Endothelial cell of hepatic sinusoid (primary cell): ENCODE measurements at regions not wholly inside any gene's neighbourhood (a gene's known extent, or its start where the extent isn't known, plus 50 kb on each side); places are given as distances from the start of the nearest gene placed in this dataset.

Experiments used
- in situ Hi-C: cut with HindIII; loops from 2 replicates; pipeline ENCODE4 v1.10.0; 2017; ENCODE audit warnings: low sequenced_read_pairs

DNA sequence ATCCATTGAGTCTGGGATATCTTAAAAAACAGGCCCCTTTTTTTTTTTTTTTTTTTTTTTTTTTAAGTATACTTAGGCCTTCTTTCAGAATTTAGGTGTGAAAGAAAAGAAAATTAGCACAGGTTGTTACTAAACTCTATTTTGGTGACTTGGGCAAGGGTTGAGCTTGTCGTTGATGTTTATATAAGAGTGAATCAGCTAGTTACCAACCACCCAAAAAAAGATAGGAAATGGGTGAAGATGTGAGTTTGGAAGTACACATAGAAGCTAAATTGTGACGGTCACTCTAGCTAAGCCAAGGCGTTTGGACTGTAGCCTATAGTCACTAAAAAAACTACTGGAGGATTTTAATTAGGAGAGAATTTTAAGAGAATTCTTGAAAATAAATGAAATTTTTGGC lies 1247.2 kb downstream of the AACS start:
- in situ Hi-C loops, result no loop called here

DNA sequence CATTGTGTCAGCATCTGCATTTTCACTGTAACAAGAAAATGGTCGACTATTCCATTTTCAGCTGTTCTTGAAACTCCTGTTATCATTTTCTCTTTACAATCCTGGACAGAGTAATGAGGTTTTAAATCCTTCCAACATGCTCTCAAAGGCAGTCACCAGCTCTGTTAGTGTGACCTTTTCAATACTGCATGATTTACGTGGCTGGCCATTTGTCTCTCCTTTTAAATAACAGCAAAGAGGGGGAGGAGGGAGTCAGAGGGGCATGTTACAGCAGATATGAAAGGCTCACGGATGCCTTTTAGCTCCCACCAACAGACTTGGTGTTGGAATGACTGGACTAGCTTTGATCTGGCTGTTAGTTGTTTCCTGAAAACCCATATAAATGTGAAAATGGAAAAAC lies 1251.2 kb downstream of the AACS start:
- in situ Hi-C loops, result no loop called here

- in situ Hi-C loops, result no loop called here
Measured at GRCh38 chr12:126337556-126338441, 1272.6 kb downstream of the AACS start.

GRCh38 chr12:126342866-126343265 lies 1277.6 kb downstream of the AACS start:
- in situ Hi-C loops, result no loop called here

GRCh38 chr12:126343321-126343720 lies 1278.1 kb downstream of the AACS start:
- in situ Hi-C loops, result no loop called here

DNA sequence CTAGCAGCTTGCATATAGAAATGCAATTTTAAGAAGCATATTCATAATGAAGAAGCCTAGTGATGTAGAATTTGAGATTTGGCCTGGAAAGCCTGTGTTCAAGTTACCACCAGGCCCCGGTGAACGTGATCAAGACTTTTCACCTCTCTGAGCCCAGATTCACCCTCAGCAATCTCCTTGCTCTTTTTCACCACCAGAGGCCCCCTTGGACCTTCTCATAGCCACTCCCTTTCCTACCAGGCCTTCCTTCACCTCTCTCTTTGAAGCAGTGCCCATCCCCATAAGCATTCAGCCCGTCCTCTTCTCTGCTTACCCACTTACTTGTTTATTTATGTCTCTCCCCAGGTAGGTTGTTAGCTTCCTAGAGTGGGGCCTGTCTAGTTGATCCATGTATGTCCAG lies 1280.9 kb downstream of the AACS start:
- in situ Hi-C loops, result no loop called here

GRCh38 chr12:126347421-126347820 lies 1282.2 kb downstream of the AACS start:
- in situ Hi-C loops, result no loop called here

- in situ Hi-C loops, result no loop called here
Measured at GRCh38 chr12:126349383-126349782, 1284.1 kb downstream of the AACS start.

GRCh38 chr12:126353604-126354003 lies 1288.4 kb downstream of the AACS start:
- in situ Hi-C loops, result no loop called here

DNA sequence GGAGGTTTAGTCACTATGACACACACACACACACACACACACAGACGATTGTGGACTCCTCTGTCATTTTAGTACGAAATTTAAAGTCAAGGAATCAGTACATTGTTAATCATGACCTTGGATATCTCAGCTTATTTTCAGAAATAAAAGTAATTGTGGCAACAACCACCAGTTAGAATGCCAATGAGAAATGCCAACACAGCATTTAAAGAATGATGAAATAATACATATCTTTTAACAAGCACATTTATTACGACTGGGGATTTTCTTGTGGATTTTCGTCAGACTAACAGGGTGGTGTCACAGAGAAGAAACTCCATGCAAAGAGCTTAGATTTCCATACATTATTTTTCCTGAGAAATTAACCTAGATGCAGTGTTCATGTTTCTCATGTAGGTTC lies 1289.4 kb downstream of the AACS start:
- in situ Hi-C loops, result no loop called here

GRCh38 chr12:126355346-126355745 lies 1290.1 kb downstream of the AACS start:
- in situ Hi-C loops, result no loop called here

GRCh38 chr12:126358806-126359205 lies 1293.6 kb downstream of the AACS start:
- in situ Hi-C loops, result no loop called here

DNA sequence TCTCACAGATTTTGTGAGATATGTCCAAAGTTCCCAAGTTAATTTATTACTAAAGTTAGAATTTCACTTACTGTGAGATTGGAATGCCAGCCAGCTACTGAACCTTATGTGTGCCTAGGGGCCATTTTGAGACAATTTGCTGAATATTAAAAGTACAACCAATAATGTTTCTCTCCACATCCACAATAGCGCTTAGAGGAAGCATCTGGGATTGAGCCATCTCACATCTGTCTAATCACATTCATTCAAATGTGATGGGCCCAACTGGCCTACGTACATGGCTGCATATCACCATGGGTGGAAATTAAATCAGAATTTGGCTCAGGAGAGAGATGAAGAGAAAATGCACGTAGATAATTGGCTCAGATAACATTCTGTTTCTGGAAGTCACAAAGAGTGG lies 1294.0 kb downstream of the AACS start:
- in situ Hi-C loops, result no loop called here

DNA sequence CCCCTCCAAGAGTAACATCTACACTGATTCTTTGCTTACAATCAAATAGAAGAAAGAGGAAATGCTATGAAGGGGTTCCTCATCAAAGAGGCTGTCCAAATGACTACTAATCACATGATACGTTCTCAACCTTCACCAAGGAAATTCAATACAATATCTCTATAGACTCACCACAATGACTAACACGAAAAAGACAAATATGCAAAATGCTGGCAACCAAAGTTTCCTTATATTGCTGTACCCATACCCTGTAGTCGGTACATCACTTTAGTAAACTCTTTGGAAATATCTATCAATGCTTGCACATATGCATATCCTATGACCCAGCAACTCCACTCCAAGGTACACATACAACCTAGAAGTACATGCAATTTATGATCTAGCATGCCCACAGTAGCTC lies 1296.6 kb downstream of the AACS start:
- in situ Hi-C loops, result no loop called here

GRCh38 chr12:126362493-126362892 lies 1297.3 kb downstream of the AACS start:
- in situ Hi-C loops, result no loop called here

GRCh38 chr12:126362964-126363363 lies 1297.7 kb downstream of the AACS start:
- in situ Hi-C loops, result no loop called here

GRCh38 chr12:126369487-126370463 lies 1304.5 kb downstream of the AACS start:
- in situ Hi-C loops, result no loop called here

- in situ Hi-C loops, result no loop called here
Measured at GRCh38 chr12:126383506-126383905, 1318.3 kb downstream of the AACS start.

- in situ Hi-C loops, result no loop called here
Measured at GRCh38 chr12:126384026-126384564, 1318.9 kb downstream of the AACS start.

GRCh38 chr12:126385785-126386184 lies 1320.5 kb downstream of the AACS start:
- in situ Hi-C loops, result no loop called here

- in situ Hi-C loops, result no loop called here
Measured at GRCh38 chr12:126389220-126389841, 1324.1 kb downstream of the AACS start.
